A549 (cell line): ENCODE measurements at regions not wholly inside any gene's neighbourhood (a gene's known extent, or its start where the extent isn't known, plus 50 kb on each side); places are given as distances from the start of the nearest gene placed in this dataset.

Experiments used
- ATAC-seq, 2 experiments: fragments of 200-7000 bp in 1 of 2; fragments of >200 bp in 1 of 2; cut with Nextera tagmentation in 1 of 2; cut with Tn5 transposase in 1 of 2; 3 replicates each; pipeline versions ENCODE4 v1.8.0 to v1.9.1; 2018 to 2020; ENCODE audit warnings: mild to moderate bottlenecking in 1 of 2, moderate library complexity in 1 of 2
- CTCF ChIA-PET: fragments of 300-600 bp; sonication (Branson Sonifier 250); formaldehyde crosslinking; extraction: SDS; loops from one replicate; lab custom pipeline; 2021; ENCODE audit warnings: antibody characterized with exemption, inconsistent platforms; lab: Yijun Ruan, JAX
- POLR2A ChIA-PET: fragments of 350-600 bp; formaldehyde crosslinking; extraction: SDS; loops from one replicate; lab custom pipeline; 2021; ENCODE audit warnings: antibody characterized with exemption, inconsistent platforms; lab: Yijun Ruan, JAX
- DNase-seq, 2 experiments: peaks; one replicate each; pipeline versions ENCODE4 v3.0.0 to v3.0.0-alpha.2; 2011 to 2016; ENCODE audit warnings: low read depth in 1 of 2, low spot score in 1 of 2
- FAIRE-seq: peaks from 2 replicates; lab custom pipeline; 2011; peaks lifted over from hg19 to GRCh38; lab: Jason Lieb, UNC
- H3K27ac ChIP-seq, 2 experiments: fragments of >200 bp; sonication (Bioruptor Twin); formaldehyde crosslinking; 3 replicates each; pipeline ENCODE4 v1.5.1; 2016 to 2017
- H3K4me1 ChIP-seq: fragments of >200 bp; sonication (Bioruptor Twin); formaldehyde crosslinking; 3 replicates; pipeline ENCODE4 v1.6.1; 2016
- H3K4me2 ChIP-seq: fragments of >200 bp; sonication (Bioruptor Twin); formaldehyde crosslinking; 3 replicates; pipeline ENCODE4 v1.6.1; 2016
- H3K4me3 ChIP-seq: fragments of >200 bp; sonication (Bioruptor Twin); formaldehyde crosslinking; 3 replicates; pipeline ENCODE4 v1.5.1; 2016
- H3K9me3 ChIP-seq: fragments of >200 bp; sonication (Bioruptor Twin); formaldehyde crosslinking; 3 replicates; pipeline ENCODE4 v1.6.1; 2016
- CBX8 ChIP-seq: fragments of 200-600 bp; sonication (generic); IDR thresholded peaks from 2 replicates; pipeline ENCODE4 v1.6.1; 2016
- CTCF ChIP-seq: fragments of >200 bp; sonication (Bioruptor Twin); formaldehyde crosslinking; IDR thresholded peaks from 3 replicates; pipeline ENCODE4 v1.5.1; 2016
- EHF ChIP-seq: fragments of 250-450 bp; sonication (Bioruptor Pico); IDR thresholded peaks from 2 replicates; pipeline ENCODE4 v1.5.0; 2020; ENCODE audit warnings: mild to moderate bottlenecking
- EP300 ChIP-seq, 2 experiments: fragments of >200 bp; sonication (Bioruptor Twin); formaldehyde crosslinking; IDR thresholded peaks; 2 replicates in 1 of 2; 3 replicates in 1 of 2; pipeline ENCODE4 v1.6.1; 2016 to 2017
- HOXA7 ChIP-seq: fragments of 250-450 bp; sonication (Bioruptor Pico); IDR thresholded peaks from 2 replicates; pipeline ENCODE4 v1.5.0; 2020; ENCODE audit warnings: mild to moderate bottlenecking, moderate library complexity
- KDM1A ChIP-seq: fragments of 200-600 bp; sonication (generic); IDR thresholded peaks from 2 replicates; pipeline ENCODE4 v1.6.1; 2016; ENCODE audit warnings: low read depth, mild to moderate bottlenecking
- MAZ ChIP-seq: fragments of 150-350 bp; IDR thresholded peaks from 2 replicates; pipeline ENCODE4 v1.6.1; 2014; ENCODE audit warnings: antibody characterized with exemption, low read depth, low read length, borderline replicate concordance
- MYC ChIP-seq: IDR thresholded peaks from 2 replicates; pipeline ENCODE4 v1.6.1; 2012; ENCODE audit warnings: mild to moderate bottlenecking, inconsistent platforms, low read length, improper control_type of control experiment, borderline replicate concordance
- NR3C1 ChIP-seq: fragments of >200 bp; sonication (Bioruptor Twin); formaldehyde crosslinking; IDR thresholded peaks from 3 replicates; pipeline ENCODE4 v1.6.1; 2017
- POLR2A ChIP-seq: IDR thresholded peaks from 2 replicates; pipeline ENCODE4 v1.6.1; 2012; ENCODE audit warnings: mild to moderate bottlenecking, low read length
- RAD21 ChIP-seq, 2 experiments: fragments of >200 bp in 1 of 2; sonication (Bioruptor Twin) in 1 of 2; formaldehyde crosslinking in 1 of 2; IDR thresholded peaks in 1 of 2; conservative IDR thresholded peaks in 1 of 2; 2 replicates in 1 of 2; 3 replicates in 1 of 2; pipeline ENCODE4 v1.6.1; 2012 to 2018; ENCODE audit warnings: inconsistent platforms in 1 of 2
- RARB ChIP-seq: fragments of 250-450 bp; sonication (Bioruptor Pico); IDR thresholded peaks from 2 replicates; pipeline ENCODE4 v1.8.0; 2021; ENCODE audit warnings: mild to moderate bottlenecking, moderate library complexity
- RCOR1 ChIP-seq: fragments of 150-350 bp; IDR thresholded peaks from 2 replicates; pipeline ENCODE4 v1.6.1; 2014; ENCODE audit warnings: antibody characterized with exemption, low read length, low read depth
- REST ChIP-seq: fragments of 200-600 bp; sonication (generic); IDR thresholded peaks from 2 replicates; pipeline ENCODE4 v1.6.1; 2016; ENCODE audit warnings: antibody characterized with exemption, mild to moderate bottlenecking, moderate library complexity
- RFX5 ChIP-seq: fragments of 450-650 bp; IDR thresholded peaks from 2 replicates; pipeline ENCODE4 v1.7.1; 2014; ENCODE audit warnings: antibody characterized with exemption, mild to moderate bottlenecking, moderate library complexity
- RNF2 ChIP-seq: fragments of 200-600 bp; sonication (generic); IDR thresholded peaks from 2 replicates; pipeline ENCODE4 v1.6.1; 2016; ENCODE audit warnings: low read depth, mild to moderate bottlenecking, antibody characterized with exemption, moderate library complexity, borderline replicate concordance
- SMC3 ChIP-seq: fragments of >200 bp; sonication (Bioruptor Twin); formaldehyde crosslinking; IDR thresholded peaks from 3 replicates; pipeline ENCODE4 v1.6.1; 2018; ENCODE audit warnings: inconsistent platforms
- SREBF2 ChIP-seq: fragments of 450-650 bp; IDR thresholded peaks from 2 replicates; pipeline ENCODE4 v1.6.1; 2014; ENCODE audit warnings: mild to moderate bottlenecking, moderate library complexity
- TFCP2L1 ChIP-seq: fragments of 250-450 bp; sonication (Bioruptor Pico); IDR thresholded peaks from 2 replicates; pipeline ENCODE4 v1.5.0; 2021; ENCODE audit warnings: mild to moderate bottlenecking
- USF2 ChIP-seq: fragments of 450-650 bp; IDR thresholded peaks from 2 replicates; pipeline ENCODE4 v1.6.1; 2014; ENCODE audit warnings: antibody characterized with exemption
- ZC3H11A ChIP-seq: fragments of 450-650 bp; IDR thresholded peaks from 2 replicates; pipeline ENCODE4 v1.6.1; 2014; ENCODE audit warnings: antibody characterized with exemption, mild to moderate bottlenecking
- ZFP36 ChIP-seq: fragments of 450-650 bp; IDR thresholded peaks from 2 replicates; pipeline ENCODE4 v1.6.1; 2014; ENCODE audit warnings: borderline replicate concordance; ENCODE audit not compliant: partially characterized antibody
- ZSCAN20 ChIP-seq: fragments of 250-450 bp; sonication (Bioruptor Pico); IDR thresholded peaks from 2 replicates; pipeline ENCODE4 v1.8.0; 2022; ENCODE audit warnings: mild to moderate bottlenecking, moderate library complexity
- WGBS: methylation state at CpG from one replicate; pipeline ENCODE4 v1.1.6; 2017; ENCODE audit errors: missing lambda C conversion rate; 5-methylcytosine and 5-hydroxymethylcytosine counted together
- TF ChIP-seq, protein P1 (sequence below): IDR thresholded peaks from 2 replicates; pipeline ENCODE4 v1.6.1; 2012

GRCh38 chr22:49075150-49075549 is 752.5 kb downstream of the BRD1 start:
- 0% methylated on average over 2 of the region's 5 CpGs for WGBS
- Histone ChIP-seq H3K4me1 (no peaks in the 10 kb centered on the region), H3K4me2 (no peak overlapping the region), H3K27ac (no peak overlapping the region), H3K4me3 (no peak overlapping the region), H3K9me3 (no peaks in the 10 kb centered on the region)
- FAIRE-seq (no peak), ATAC-seq (no peak), DNase-seq (no peak)
- ChIA-PET CTCF (no interaction called here), POLR2A (no interaction called here)
- TF ChIP-seq SREBF2 (no peak), EHF (CRISPR knock-in tag) (no peak), MAZ (no peak), RCOR1 (no peak), RAD21 (conservative IDR thresholded peaks at IDR 0.05 in 1 of 2, IDR thresholded peaks at IDR 0.05 in 1 of 2) (no peak), HOXA7 (CRISPR knock-in tag) (no peak), RFX5 (no peak)

DNA sequence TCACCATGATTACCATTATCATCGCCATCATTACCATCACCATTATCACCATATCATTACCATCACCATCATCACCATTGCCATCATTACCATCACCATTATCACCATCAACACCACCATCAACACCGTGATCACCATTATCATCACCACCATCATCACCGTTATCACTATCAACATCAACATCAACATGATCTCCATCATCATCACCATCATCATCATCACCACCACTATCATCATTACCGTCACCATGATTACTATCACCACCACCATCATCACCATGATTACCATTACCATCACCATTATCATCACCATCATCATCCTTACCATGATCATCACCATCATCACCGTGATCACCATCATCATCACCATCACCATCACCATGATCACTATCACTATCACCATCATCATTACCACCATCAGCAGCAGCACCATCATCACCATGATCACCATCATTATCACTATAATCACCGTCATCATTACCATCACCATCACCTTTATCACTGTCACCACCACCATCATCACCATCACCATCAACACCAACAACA is 753.7 kb downstream of the BRD1 start:
- DNase-seq (no peak), FAIRE-seq (no peak), ATAC-seq (no peak)
- WGBS, result 6% methylated on average over 6 of the region's 6 CpGs
- POLR2A ChIA-PET, result no interaction called here
- CTCF ChIA-PET, result no interaction called here
- Histone ChIP-seq H3K27ac (no peak overlapping the region), H3K9me3 (no peaks in the 10 kb centered on the region), H3K4me2 (no peak overlapping the region), H3K4me1 (no peaks in the 10 kb centered on the region), H3K4me3 (no peak overlapping the region)
- no peak for TF ChIP-seq REST
- TF ChIP-seq SREBF2, result no peak
- no peak for TF ChIP-seq ZSCAN20 (CRISPR knock-in tag)
- no peak for TF ChIP-seq MYC
- no peak for TF ChIP-seq POLR2A
- TF ChIP-seq USF2, result no peak
- TF ChIP-seq ZC3H11A, result no peak
- no peak for TF ChIP-seq CTCF
- TF ChIP-seq, all 56 proteins: peak for 0

DNA sequence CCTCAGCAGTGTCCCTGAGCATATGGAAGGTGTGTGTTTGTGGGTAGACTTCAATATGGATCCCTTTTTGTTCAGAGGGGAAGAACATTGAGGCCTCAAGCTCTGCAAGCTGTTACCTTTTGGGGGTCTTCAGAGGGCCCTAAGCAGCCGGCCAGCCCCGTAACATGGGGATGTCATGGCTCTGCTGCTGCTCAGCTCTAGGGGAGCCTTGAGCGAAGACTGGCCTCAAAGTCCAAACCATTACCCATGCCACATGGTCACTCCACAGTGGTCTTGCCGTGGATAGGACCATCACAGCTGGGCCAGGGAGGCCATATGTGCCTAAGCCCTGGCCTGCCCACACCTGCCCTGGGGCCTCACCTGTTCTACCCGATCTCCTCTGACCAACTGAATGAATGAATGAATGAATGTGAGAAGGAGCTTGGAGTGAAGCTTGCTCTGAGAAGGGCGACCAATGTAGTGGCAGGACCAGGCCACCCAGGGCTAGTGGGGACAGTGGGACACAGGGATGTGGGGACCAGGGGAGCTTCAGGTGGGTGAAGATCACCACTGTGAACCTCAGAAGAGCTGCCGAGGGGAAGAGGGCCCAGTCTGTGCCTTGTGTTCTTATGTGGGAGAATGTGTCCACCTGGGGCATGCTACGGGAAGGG is 754.6 kb downstream of the BRD1 start:
- no peak for TF ChIP-seq ZFP36
- TF ChIP-seq CBX8, result no peak
- TF ChIP-seq NR3C1, result no peak
- TF ChIP-seq RARB (CRISPR knock-in tag), result no peak
- no peak for TF ChIP-seq TFCP2L1 (CRISPR knock-in tag)
- TF ChIP-seq RNF2, result no peak
- no peak for TF ChIP-seq USF2
- no peak for TF ChIP-seq KDM1A
- TF ChIP-seq SMC3, result no peak
- TF ChIP-seq EP300 (IDR thresholded peaks at IDR 0.05), result no peak
- TF ChIP-seq, protein P1, sequence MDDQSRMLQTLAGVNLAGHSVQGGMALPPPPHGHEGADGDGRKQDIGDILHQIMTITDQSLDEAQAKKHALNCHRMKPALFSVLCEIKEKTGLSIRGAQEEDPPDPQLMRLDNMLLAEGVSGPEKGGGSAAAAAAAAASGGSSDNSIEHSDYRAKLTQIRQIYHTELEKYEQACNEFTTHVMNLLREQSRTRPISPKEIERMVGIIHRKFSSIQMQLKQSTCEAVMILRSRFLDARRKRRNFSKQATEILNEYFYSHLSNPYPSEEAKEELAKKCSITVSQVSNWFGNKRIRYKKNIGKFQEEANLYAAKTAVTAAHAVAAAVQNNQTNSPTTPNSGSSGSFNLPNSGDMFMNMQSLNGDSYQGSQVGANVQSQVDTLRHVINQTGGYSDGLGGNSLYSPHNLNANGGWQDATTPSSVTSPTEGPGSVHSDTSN, result no peak
- TF ChIP-seq, all 56 proteins: peak for 0
- 0% methylated on average over 4 of the region's 8 CpGs for WGBS

More for the DNA sequence above, 754.6 kb downstream of the BRD1 start:
- ChIA-PET POLR2A (no interaction called here), CTCF (interaction anchor here (0.5 to 1.4 kb wide), 2 partner anchors 27 to 601 kb away, joined by 3 to 4 read pairs; no protein-coding TSS in a partner anchor)
- Histone ChIP-seq H3K4me1 (no peaks in the 10 kb centered on the region), H3K27ac (no peak overlapping the region), H3K9me3 (no peaks in the 10 kb centered on the region), H3K4me2 (no peak overlapping the region), H3K4me3 (no peak overlapping the region)
- no peak for FAIRE-seq
- DNase-seq, result no peak
- ATAC-seq, result no peak
